Cardiac fibroblast (primary cell): ENCODE measurements at regions not wholly inside any gene's neighbourhood (a gene's known extent, or its start where the extent isn't known, plus 50 kb on each side); places are given as distances from the start of the nearest gene placed in this dataset.

Experiments used
- DNase-seq, 2 donors: peaks; one replicate each; pipeline versions ENCODE4 v3.0.0 to v3.0.0-alpha.2; 2010; ENCODE audit warnings: low read depth in 2 of 2
- H3K4me3 ChIP-seq, 2 donors: replicated peaks in 1 of 2; 1 replicate in 1 of 2; 2 replicates in 1 of 2; pipeline ENCODE4 v1.5.1; 2011; ENCODE audit warnings: low read depth in 2 of 2, low read length in 2 of 2, mild to moderate bottlenecking in 2 of 2, moderate library complexity in 1 of 2
- TF ChIP-seq, protein P1 (sequence below): IDR thresholded peaks from one replicate; pipeline ENCODE4 v1.5.1; 2011; ENCODE audit warnings: low read depth, mild to moderate bottlenecking, low read length, inconsistent platforms

GRCh38 chr7:49273897-49274296, 349.6 kb downstream of the CDC14C start:
- TF ChIP-seq, protein P1, sequence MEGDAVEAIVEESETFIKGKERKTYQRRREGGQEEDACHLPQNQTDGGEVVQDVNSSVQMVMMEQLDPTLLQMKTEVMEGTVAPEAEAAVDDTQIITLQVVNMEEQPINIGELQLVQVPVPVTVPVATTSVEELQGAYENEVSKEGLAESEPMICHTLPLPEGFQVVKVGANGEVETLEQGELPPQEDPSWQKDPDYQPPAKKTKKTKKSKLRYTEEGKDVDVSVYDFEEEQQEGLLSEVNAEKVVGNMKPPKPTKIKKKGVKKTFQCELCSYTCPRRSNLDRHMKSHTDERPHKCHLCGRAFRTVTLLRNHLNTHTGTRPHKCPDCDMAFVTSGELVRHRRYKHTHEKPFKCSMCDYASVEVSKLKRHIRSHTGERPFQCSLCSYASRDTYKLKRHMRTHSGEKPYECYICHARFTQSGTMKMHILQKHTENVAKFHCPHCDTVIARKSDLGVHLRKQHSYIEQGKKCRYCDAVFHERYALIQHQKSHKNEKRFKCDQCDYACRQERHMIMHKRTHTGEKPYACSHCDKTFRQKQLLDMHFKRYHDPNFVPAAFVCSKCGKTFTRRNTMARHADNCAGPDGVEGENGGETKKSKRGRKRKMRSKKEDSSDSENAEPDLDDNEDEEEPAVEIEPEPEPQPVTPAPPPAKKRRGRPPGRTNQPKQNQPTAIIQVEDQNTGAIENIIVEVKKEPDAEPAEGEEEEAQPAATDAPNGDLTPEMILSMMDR, result no peak
- no peak for DNase-seq
- H3K4me3 ChIP-seq, result no peak overlapping the region

GRCh38 chr7:49279891-49280290, 355.5 kb downstream of the CDC14C start:
- no peak for DNase-seq
- TF ChIP-seq, protein P1, result no peak
- H3K4me3 ChIP-seq, result no peak overlapping the region

- no peak for DNase-seq
- TF ChIP-seq, protein P1, result no peak
- H3K4me3 ChIP-seq, result no peak overlapping the region
These were observed 363.3 kb downstream of the CDC14C start for GRCh38 chr7:49287653-49288052.

DNA sequence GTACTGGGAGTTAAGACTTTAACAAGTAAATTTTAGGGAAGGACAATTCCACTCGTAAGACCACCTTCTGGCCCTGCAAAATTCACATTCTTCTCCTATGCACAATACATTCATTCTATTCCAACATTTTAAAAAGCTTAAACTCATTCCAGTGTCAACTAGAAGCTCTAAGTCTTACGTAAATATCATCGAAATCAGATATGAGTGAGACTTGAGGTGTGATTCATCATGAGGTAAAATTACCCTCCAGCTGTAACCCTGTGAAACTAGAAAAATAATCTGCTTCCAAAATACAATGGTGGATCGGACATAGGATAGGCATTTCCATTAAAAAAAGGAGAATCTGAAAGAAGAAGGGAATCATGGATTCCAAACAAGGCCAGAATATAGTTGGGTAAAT, 370.3 kb downstream of the CDC14C start:
- TF ChIP-seq, protein P1, result no peak
- peak in 1 of 2 donors; percentile 12 for DNase-seq
- no peak overlapping the region for H3K4me3 ChIP-seq

GRCh38 chr7:49295146-49295545, 370.8 kb downstream of the CDC14C start:
- H3K4me3 ChIP-seq, result no peak overlapping the region
- TF ChIP-seq, protein P1, result no peak
- DNase-seq, result peak; percentile 6 to 77

- H3K4me3 ChIP-seq, result no peak overlapping the region
- DNase-seq, result no peak
- TF ChIP-seq, protein P1, result no peak
These were observed 373.6 kb downstream of the CDC14C start for GRCh38 chr7:49297958-49298357.

- DNase-seq, result no peak
- no peak overlapping the region for H3K4me3 ChIP-seq
- TF ChIP-seq, protein P1, result no peak
These were observed 384.4 kb downstream of the CDC14C start for GRCh38 chr7:49308787-49309186.
